Testis (tissue), 2 donors: ENCODE measurements at regions not wholly inside any gene's neighbourhood (a gene's known extent, or its start where the extent isn't known, plus 50 kb on each side); places are given as distances from the start of the nearest gene placed in this dataset.

ENCODE experiments used
- DNase-seq: peaks from one replicate; pipeline ENCODE4 v3.0.0-alpha.2; 2019
- H3K27ac ChIP-seq, 2 donors: fragments of 200-600 bp; sonication (generic); one replicate each; pipeline ENCODE4 v1.5.1; 2019
- H3K27me3 ChIP-seq: fragments of 200-600 bp; sonication (generic); one replicate; pipeline ENCODE4 v1.5.1; 2019
- H3K36me3 ChIP-seq: fragments of 200-600 bp; sonication (generic); one replicate; pipeline ENCODE4 v1.5.1; 2017; ENCODE audit warnings: low read depth; ENCODE audit errors: missing control alignments
- H3K4me1 ChIP-seq: fragments of 200-600 bp; sonication (generic); one replicate; pipeline ENCODE4 v1.5.1; 2019
- H3K4me3 ChIP-seq, 2 donors: fragments of 200-600 bp; sonication (generic); one replicate each; pipeline ENCODE4 v1.5.1; 2017 to 2019
- H3K9me3 ChIP-seq: fragments of 200-600 bp; sonication (generic); one replicate; pipeline ENCODE4 v1.5.1; 2017
- CTCF ChIP-seq, 3 experiments: fragments of 450-650 bp in 2 of 3; fragments of 200-600 bp in 1 of 3; sonication (generic) in 1 of 3; IDR thresholded peaks; one replicate each; pipeline ENCODE4 v1.5.1; 2016 to 2019; ENCODE audit warnings: antibody characterized with exemption in 3 of 3, mild to moderate bottlenecking in 2 of 3, moderate library complexity in 1 of 3
- POLR2A ChIP-seq: fragments of 450-650 bp; IDR thresholded peaks from one replicate; pipeline ENCODE4 v1.6.1; 2017; ENCODE audit warnings: antibody characterized with exemption, mild to moderate bottlenecking, moderate library complexity
- whole genome bisulfite sequencing, 2 donors: methylation state at CpG; one replicate each; pipeline ENCODE4 v1.1.5; 2018; 5-methylcytosine and 5-hydroxymethylcytosine counted together
- intact Hi-C: fragments of 100-400 bp; cut with DNase I; formaldehyde crosslinking; loops from one replicate; pipeline ENCODE4 v1.15.1; 2023; ENCODE audit warnings: low total_unique reads

GRCh38 chr2:126752876-126753275 lies 96.9 kb downstream of the GYPC start:
- intact Hi-C loops = no loop called here
- Histone ChIP-seq H3K9me3 (no peaks in the 10 kb centered on the region), H3K27me3 (no peaks in the 10 kb centered on the region), H3K4me1 (no peaks in the 10 kb centered on the region), H3K36me3 (no peaks in the 10 kb centered on the region), H3K4me3 (no peak overlapping the region), H3K27ac (no peak overlapping the region)
- WGBS, 2 donors = 76 to 100% methylated on average over 2 to 4 of the region's 4 CpGs
- TF ChIP-seq CTCF (IDR thresholded peaks at IDR 0.05) = no peak
- no peak for TF ChIP-seq POLR2A
- DNase-seq = no peak

- TF ChIP-seq CTCF (IDR thresholded peaks at IDR 0.05) (no peak), POLR2A (no peak)
- H3K36me3 ChIP-seq = no peaks in the 10 kb centered on the region
- H3K27ac ChIP-seq = no peak overlapping the region
- no peak overlapping the region for H3K4me3 ChIP-seq
- intact Hi-C loops = no loop called here
- H3K9me3 ChIP-seq = no peaks in the 10 kb centered on the region
- 75 to 87% methylated on average over 8 to 11 of the region's 11 CpGs for WGBS, 2 donors
- no peaks in the 10 kb centered on the region for H3K4me1 ChIP-seq
- DNase-seq = no peak
- no peaks in the 10 kb centered on the region for H3K27me3 ChIP-seq
Measured at GRCh38 chr2:126753501-126754212, 97.7 kb downstream of the GYPC start.

- no peak for DNase-seq
- Histone ChIP-seq H3K9me3 (no peaks in the 10 kb centered on the region), H3K4me1 (no peaks in the 10 kb centered on the region), H3K27ac (no peak overlapping the region), H3K36me3 (no peaks in the 10 kb centered on the region), H3K4me3 (no peak overlapping the region), H3K27me3 (no peaks in the 10 kb centered on the region)
- 81 to 84% methylated on average over 4 to 5 of the region's 5 CpGs for WGBS, 2 donors
- intact Hi-C loops = no loop called here
- TF ChIP-seq CTCF (IDR thresholded peaks at IDR 0.05) (no peak), POLR2A (no peak)
Measured at GRCh38 chr2:126754240-126755004, 98.5 kb downstream of the GYPC start.

- intact Hi-C loops = no loop called here
Measured at GRCh38 chr2:126756125-126756524, 100.2 kb downstream of the GYPC start.

More at GRCh38 chr2:126756125-126756524, 100.2 kb downstream of the GYPC start:
- Histone ChIP-seq H3K4me3 (no peak overlapping the region), H3K27me3 (no peaks in the 10 kb centered on the region), H3K36me3 (no peaks in the 10 kb centered on the region), H3K9me3 (no peaks in the 10 kb centered on the region), H3K27ac (no peak overlapping the region), H3K4me1 (no peaks in the 10 kb centered on the region)
- DNase-seq = no peak
- 67 to 82% methylated on average over 1 of the region's 1 CpG for WGBS, 2 donors
- TF ChIP-seq POLR2A (no peak), CTCF (IDR thresholded peaks at IDR 0.05) (no peak)
